Neural progenitor cell (in vitro differentiated cells): ENCODE measurements at regions not wholly inside any gene's neighbourhood (a gene's known extent, or its start where the extent isn't known, plus 50 kb on each side); places are given as distances from the start of the nearest gene placed in this dataset.

Experiments
- DNase-seq: peaks from one replicate; pipeline ENCODE4 v3.0.0-alpha.2; 2016; ENCODE audit warnings: low spot score
- H2AFZ ChIP-seq: fragments of 200-600 bp; sonication (generic); replicated peaks from 2 replicates; pipeline ENCODE4 v1.6.1; 2016; ENCODE audit warnings: antibody characterized with exemption
- H3F3A ChIP-seq: fragments of 200-600 bp; sonication (generic); 2 replicates; pipeline ENCODE4 v1.6.1; 2016; ENCODE audit warnings: antibody characterized with exemption, low read depth
- H3K27ac ChIP-seq: fragments of 200-600 bp; sonication (generic); 2 replicates; pipeline ENCODE4 v1.5.1; 2016; ENCODE audit warnings: mild to moderate bottlenecking
- H3K27me3 ChIP-seq: fragments of 200-600 bp; sonication (generic); 2 replicates; pipeline ENCODE4 v1.6.1; 2016; ENCODE audit warnings: mild to moderate bottlenecking, moderate library complexity
- H3K36me3 ChIP-seq: fragments of 200-600 bp; sonication (generic); 2 replicates; pipeline ENCODE4 v1.5.1; 2016
- H3K4me1 ChIP-seq: fragments of 200-600 bp; sonication (generic); 2 replicates; pipeline ENCODE4 v1.6.1; 2016; ENCODE audit warnings: mixed run types
- H3K4me2 ChIP-seq: fragments of 200-600 bp; sonication (generic); 2 replicates; pipeline ENCODE4 v1.6.1; 2016
- H3K4me3 ChIP-seq: fragments of 200-600 bp; sonication (generic); 2 replicates; pipeline ENCODE4 v1.5.1; 2016
- H3K79me2 ChIP-seq: fragments of 200-600 bp; sonication (generic); 2 replicates; pipeline ENCODE4 v1.6.1; 2016; ENCODE audit warnings: low read depth
- H3K9ac ChIP-seq: fragments of 200-600 bp; sonication (generic); 2 replicates; pipeline ENCODE4 v1.6.1; 2016
- H3K9me3 ChIP-seq: fragments of 200-600 bp; sonication (generic); 2 replicates; pipeline ENCODE4 v1.5.1; 2016; ENCODE audit warnings: low read depth
- H4K20me1 ChIP-seq: fragments of 200-600 bp; sonication (generic); 2 replicates; pipeline ENCODE4 v1.6.1; 2016; ENCODE audit warnings: low read depth
- H3K27ac Mint-ChIP-seq: 3 replicates; pipeline ENCODE4 v1.8.0; 2021; ENCODE audit warnings: mixed read lengths
- H3K27me3 Mint-ChIP-seq: 2 replicates; pipeline ENCODE4 v1.8.0; 2022; ENCODE audit warnings: low read depth, mild to moderate bottlenecking, inconsistent platforms, moderate library complexity, mixed read lengths; ENCODE audit not compliant: insufficient read depth
- H3K36me3 Mint-ChIP-seq: 3 replicates; pipeline ENCODE4 v1.8.0; 2021; ENCODE audit warnings: mixed read lengths
- H3K4me1 Mint-ChIP-seq: 3 replicates; pipeline ENCODE4 v1.8.0; 2021; ENCODE audit warnings: mixed read lengths
- H3K4me3 Mint-ChIP-seq: 3 replicates; pipeline ENCODE4 v1.8.0; 2021; ENCODE audit warnings: mild to moderate bottlenecking, moderate library complexity, mixed read lengths
- H3K9me3 Mint-ChIP-seq: 3 replicates; pipeline ENCODE4 v1.8.0; 2020; ENCODE audit warnings: mixed read lengths
- CTCF ChIP-seq: fragments of 200-600 bp; sonication (generic); IDR thresholded peaks from 2 replicates; pipeline ENCODE4 v1.5.1; 2017; ENCODE audit warnings: antibody characterized with exemption, mild to moderate bottlenecking
- EZH2 ChIP-seq: fragments of 200-600 bp; sonication (generic); IDR thresholded peaks from 2 replicates; pipeline ENCODE4 v1.6.1; 2017; ENCODE audit warnings: antibody characterized with exemption, mild to moderate bottlenecking, moderate library complexity
- EZH2phosphoT487 ChIP-seq: fragments of 200-600 bp; sonication (generic); IDR thresholded peaks from 2 replicates; pipeline ENCODE4 v1.6.1; 2017; ENCODE audit warnings: antibody characterized with exemption

- H3K27me3 ChIP-seq, result no peaks in the 10 kb centered on the region
- no peak overlapping the region for H3K9ac ChIP-seq
- H3K4me3 ChIP-seq, result no peak overlapping the region
- H3K9me3 ChIP-seq, result no peaks in the 10 kb centered on the region
- H3K27ac ChIP-seq, result no peak overlapping the region
- H2AFZ ChIP-seq, result no peak overlapping the region
- H3K27ac Mint-ChIP-seq, result no peak overlapping the region
- no peaks in the 10 kb centered on the region for H3K36me3 ChIP-seq
- TF ChIP-seq EZH2phosphoT487 (no peak), EZH2 (no peak), CTCF (no peak)
- no peak overlapping the region for H3K4me3 Mint-ChIP-seq
- no peaks in the 10 kb centered on the region for H3K4me1 ChIP-seq
- no peaks in the 10 kb centered on the region for H3F3A ChIP-seq
- H3K9me3 Mint-ChIP-seq, result peaks cover 16% of the 10 kb centered on the region
- H3K36me3 Mint-ChIP-seq, result no peaks in the 10 kb centered on the region
- no peaks in the 10 kb centered on the region for H3K79me2 ChIP-seq
- H4K20me1 ChIP-seq, result no peaks in the 10 kb centered on the region
- H3K27me3 Mint-ChIP-seq, result peaks cover 2% of the 10 kb centered on the region
- DNase-seq, result no peak
- no peaks in the 10 kb centered on the region for H3K4me1 Mint-ChIP-seq
- H3K4me2 ChIP-seq, result no peak overlapping the region
Measured at GRCh38 chr21:17189963-17190362, 322.9 kb upstream of the CXADR start.

- no peak for DNase-seq
- Histone ChIP-seq H3K4me2 (no peak overlapping the region), H3K36me3 (no peaks in the 10 kb centered on the region), H3K9ac (no peak overlapping the region), H3K4me3 (no peak overlapping the region), H3K9me3 (no peaks in the 10 kb centered on the region), H3F3A (no peaks in the 10 kb centered on the region), H3K27me3 (no peaks in the 10 kb centered on the region), H3K27ac (no peak overlapping the region), H4K20me1 (no peaks in the 10 kb centered on the region), H2AFZ (no peak overlapping the region), H3K79me2 (no peaks in the 10 kb centered on the region), H3K4me1 (no peaks in the 10 kb centered on the region)
- Mint-ChIP-seq H3K36me3 (no peaks in the 10 kb centered on the region), H3K27ac (no peak overlapping the region), H3K9me3 (peaks cover 8% of the 10 kb centered on the region), H3K4me1 (no peaks in the 10 kb centered on the region), H3K27me3 (peaks cover 2% of the 10 kb centered on the region), H3K4me3 (no peak overlapping the region)
- no peak for TF ChIP-seq EZH2
- TF ChIP-seq CTCF, result no peak
- TF ChIP-seq EZH2phosphoT487, result no peak
Measured at GRCh38 chr21:17191346-17191993, 321.4 kb upstream of the CXADR start.

- H3K36me3 Mint-ChIP-seq, result no peaks in the 10 kb centered on the region
- no peak overlapping the region for H3K9ac ChIP-seq
- no peaks in the 10 kb centered on the region for H3K36me3 ChIP-seq
- TF ChIP-seq EZH2phosphoT487 (no peak), CTCF (no peak), EZH2 (no peak)
- H3K4me3 ChIP-seq, result no peak overlapping the region
- no peak overlapping the region for H3K27ac Mint-ChIP-seq
- H3K27me3 Mint-ChIP-seq, result peaks cover 2% of the 10 kb centered on the region
- no peaks in the 10 kb centered on the region for H3F3A ChIP-seq
- no peak overlapping the region for H3K27ac ChIP-seq
- H4K20me1 ChIP-seq, result no peaks in the 10 kb centered on the region
- peaks cover 5% of the 10 kb centered on the region for H3K9me3 Mint-ChIP-seq
- no peaks in the 10 kb centered on the region for H3K27me3 ChIP-seq
- H3K4me3 Mint-ChIP-seq, result no peak overlapping the region
- H3K79me2 ChIP-seq, result no peaks in the 10 kb centered on the region
- no peaks in the 10 kb centered on the region for H3K9me3 ChIP-seq
- H3K4me1 ChIP-seq, result no peaks in the 10 kb centered on the region
- H3K4me2 ChIP-seq, result no peak overlapping the region
- H3K4me1 Mint-ChIP-seq, result no peaks in the 10 kb centered on the region
- H2AFZ ChIP-seq, result no peak overlapping the region
- no peak for DNase-seq
Measured at GRCh38 chr21:17195351-17195750, 317.5 kb upstream of the CXADR start.
